GM19452 (cell line): ENCODE measurements at regions not wholly inside any gene's neighbourhood (a gene's known extent, or its start where the extent isn't known, plus 50 kb on each side); places are given as distances from the start of the nearest gene placed in this dataset.

Experiments
- ATAC-seq: cut with Tn5 transposase; IDR thresholded peaks from one replicate; pipeline ENCODE4 v1.9.1; 2021; ENCODE audit not compliant: unreplicated experiment

DNA sequence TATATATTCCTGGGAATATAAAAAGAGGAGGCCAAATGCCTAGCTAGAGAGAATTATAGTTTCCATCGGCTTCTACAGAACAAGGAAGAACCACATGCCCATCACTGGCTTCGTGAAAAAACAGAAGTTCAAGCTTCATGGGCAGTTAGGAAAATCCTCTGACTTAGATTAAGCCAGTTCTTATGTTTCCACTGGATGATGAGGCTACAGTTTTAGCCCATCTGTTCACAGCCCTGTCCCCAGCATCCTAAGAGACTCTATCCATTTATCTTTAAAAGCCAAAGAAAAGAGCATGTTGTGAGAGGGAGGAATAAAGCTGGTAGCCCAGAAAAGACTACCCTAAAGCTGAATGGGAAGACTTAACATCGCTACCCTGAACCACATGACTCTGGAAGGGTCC lies 285.5 kb upstream of the WWC1 start:
- no peak for ATAC-seq

DNA sequence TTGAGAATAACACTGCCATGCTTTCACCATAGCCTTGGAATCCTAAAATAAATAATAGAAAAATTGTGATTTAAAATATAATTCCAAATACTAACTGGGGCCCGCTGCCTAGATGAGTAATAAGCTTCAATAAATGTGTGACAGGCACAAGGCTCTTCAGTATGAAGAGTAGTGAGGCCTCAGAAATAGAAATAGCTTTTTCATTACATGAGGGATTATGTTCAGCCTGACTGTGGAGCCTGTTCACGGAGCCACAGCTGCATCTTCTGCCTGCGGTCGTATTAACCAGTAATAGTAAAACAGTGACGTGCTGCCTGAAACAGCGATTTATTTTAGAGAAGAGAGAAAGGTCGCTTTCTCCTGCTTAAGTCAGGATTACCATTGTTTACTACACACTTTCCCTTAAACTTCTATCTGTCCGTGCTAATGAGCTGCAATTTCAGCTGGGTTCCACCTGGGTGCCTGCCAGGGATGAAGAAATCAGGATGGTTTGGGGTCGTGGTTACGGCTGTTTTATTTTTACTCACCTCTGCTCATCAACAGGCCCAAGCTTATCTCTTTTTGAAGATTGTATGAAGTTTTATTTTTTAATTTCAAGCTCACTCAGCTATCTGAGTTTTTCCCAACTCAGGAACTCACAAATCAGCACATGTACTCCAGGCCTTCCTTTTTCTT lies 284.9 kb upstream of the WWC1 start:
- no peak for ATAC-seq

DNA sequence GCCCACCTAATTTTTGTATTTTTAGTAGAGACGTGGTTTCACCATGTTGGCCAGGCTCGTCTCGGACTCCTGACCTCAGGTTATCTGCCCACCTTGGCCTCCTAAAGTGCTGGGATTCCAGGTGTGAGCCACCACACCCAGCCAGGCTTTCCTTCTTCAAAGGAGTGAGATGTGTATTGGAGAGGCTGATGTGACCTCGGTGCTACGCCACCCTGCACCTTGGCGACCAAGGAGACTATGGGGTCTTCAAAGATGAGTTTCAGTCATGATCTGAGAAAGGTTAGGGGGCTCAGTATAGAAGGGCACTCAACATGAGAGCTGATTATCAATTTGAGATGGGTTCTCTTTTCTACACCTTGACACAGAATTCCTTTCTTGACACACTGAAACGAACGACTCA lies 284.2 kb upstream of the WWC1 start:
- ATAC-seq = no peak

DNA sequence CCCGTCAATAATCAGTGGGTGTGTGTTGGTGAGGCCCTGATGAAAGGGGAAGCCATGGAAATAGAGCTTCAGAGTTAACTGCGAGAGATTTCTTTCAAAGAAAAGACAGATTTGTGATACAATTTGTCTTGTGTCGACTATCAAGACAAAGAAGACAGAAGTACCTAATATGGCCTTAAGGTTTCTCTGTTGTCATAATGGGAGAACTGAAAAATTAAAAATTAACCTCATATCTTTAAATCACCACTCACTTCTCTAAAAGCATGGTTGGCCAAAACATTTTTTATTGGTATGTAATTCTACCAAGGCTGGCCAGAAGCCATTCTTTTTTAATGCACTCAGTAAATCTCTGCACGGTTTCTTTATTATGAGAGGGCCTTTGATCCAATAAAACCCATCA lies 282.9 kb upstream of the WWC1 start:
- no peak for ATAC-seq

DNA sequence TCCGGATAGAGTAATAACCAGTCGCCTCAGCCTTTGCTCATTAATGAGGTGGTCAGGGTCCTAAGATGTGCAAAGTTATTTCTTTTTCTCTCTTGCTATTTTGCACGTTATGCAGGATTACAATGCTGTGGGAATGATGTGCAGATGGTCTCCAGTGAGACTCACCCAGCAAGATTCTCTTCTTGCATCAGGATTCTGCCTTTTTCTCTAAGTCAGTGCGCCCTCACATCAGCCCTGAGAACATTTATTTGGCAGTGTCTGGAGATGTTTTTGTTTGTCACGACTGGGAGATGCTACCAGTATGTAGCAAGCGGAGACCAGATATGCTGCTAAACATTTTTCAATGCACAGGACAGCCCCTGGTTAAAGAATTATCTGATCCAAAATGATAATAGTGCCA lies 280.3 kb upstream of the WWC1 start:
- ATAC-seq = no peak

DNA sequence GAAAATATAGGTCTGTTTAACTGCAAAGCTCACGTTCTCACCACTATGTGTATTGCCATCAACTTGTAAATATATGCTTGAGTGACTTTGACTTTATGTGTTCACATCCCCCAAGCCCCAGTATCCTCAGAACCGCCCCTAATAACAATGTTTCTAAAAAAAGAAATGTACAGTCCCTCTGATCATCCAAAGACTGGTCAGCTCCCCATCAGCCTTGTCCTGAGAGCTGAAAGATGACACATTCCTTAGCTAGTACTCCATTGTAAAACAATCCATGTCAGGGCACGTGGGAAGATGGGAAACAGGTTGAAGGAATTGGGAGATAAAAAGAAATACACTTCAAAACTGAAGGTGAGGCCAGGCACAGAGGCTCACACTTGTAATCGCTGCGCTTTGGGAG lies 279.4 kb upstream of the WWC1 start:
- no peak for ATAC-seq

DNA sequence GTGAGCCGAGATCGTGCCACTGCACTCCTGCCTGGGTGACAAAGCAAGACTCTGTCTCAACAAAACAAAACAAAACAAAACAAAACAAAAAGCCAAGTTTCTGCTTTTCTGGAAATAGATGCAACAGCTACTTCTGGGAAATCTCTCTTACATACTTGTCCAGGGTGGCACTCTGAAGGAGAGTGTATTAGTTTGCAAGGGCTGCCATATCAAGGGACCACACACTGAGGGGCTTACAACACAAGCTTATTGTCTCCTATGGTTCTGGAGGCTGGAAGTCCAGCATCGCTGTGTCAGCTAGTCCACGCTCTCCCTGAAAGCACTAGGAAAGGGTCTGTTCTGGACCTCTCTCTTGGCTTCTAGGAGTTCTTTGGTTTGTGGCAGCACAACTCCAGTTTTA lies 277.9 kb upstream of the WWC1 start:
- ATAC-seq = no peak

DNA sequence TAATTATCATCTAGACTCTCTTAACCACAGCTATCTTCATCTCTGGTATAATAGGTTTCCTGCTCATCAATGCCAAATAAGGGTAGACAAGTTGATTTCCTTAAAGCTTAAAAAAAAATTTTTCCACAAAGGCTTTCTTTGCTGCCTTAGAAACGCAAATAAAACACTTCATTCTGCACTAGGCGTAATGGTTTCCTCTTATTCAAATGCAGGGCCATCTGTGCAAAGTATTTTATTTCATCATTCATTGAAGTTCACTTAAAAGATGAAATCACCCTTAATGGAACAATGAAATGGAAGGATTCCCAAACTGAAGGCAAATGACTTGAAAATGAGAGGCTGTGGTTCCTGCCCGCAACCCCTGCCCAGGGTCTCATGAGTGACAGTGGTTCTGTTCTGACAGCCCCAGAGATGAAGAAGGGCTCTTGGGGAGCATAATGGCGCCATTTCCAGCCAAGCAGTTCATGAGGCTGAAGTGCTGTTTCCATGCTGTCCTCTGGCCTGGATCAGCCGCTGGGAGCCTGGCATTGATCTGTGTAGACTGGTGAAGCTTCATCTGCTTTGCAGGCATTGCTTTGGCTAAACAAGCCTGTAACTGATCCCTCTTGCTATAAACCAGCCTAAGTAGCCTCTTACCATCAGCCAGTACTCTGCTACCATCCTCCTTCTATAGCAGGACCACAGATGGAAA lies 276.9 kb upstream of the WWC1 start:
- ATAC-seq = no peak

DNA sequence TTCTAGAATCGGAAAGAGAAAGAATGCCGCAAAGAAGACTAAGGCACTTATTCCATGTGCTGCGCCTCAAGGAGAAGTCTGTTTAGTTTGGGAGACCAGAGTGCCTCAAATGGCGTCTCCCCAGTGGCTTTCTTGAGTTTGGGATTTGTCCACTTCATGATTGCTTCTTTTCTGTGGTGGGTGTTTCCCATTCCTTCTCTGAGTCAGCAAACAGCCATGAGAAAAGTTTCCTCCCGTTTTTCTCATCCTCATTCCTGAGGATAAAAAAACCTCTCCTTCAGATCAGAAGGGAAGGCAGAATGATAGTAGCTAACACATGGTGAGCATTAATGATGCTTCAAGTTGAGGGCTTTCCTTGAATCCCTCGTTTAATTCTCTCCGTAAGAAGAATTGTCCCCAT lies 275.9 kb upstream of the WWC1 start:
- ATAC-seq = no peak

DNA sequence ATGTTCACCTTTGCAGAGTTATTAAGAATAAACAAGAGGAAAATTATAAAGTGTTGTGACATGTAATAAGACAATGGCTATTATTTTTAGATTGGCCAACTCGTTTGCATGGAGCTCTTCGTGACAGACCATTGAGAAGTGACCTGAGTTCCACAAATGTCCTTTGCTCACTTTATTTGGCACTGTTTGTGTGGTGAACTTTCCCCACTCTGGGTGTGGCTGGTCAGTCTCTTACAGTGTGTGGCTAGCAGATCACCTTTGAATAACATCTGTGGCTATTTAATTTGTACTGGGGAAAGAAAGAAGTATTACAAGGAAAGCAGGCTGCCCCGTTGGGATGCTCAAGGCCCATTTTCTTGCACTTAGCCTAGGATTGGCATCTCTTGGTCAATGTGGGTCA lies 274.1 kb upstream of the WWC1 start:
- ATAC-seq = no peak

DNA sequence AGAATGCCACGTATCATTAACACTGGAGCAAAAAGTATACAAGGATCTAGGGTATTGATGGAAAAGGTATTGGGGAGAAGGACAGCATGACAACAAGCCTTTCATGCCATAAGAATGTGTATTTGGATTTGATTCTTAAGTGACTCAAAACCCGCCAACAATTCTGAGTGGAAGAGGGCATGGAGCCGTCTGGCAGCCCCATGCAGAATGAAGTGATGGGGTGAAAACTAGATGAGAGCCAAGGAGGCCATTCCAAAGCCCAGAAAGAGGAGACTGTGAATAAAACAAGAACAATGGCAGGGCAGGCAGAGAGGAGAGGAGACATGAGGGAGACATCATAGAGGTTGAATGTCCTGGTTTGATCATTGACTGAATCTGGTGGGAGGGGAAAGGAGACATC lies 272.3 kb upstream of the WWC1 start:
- ATAC-seq = no peak

DNA sequence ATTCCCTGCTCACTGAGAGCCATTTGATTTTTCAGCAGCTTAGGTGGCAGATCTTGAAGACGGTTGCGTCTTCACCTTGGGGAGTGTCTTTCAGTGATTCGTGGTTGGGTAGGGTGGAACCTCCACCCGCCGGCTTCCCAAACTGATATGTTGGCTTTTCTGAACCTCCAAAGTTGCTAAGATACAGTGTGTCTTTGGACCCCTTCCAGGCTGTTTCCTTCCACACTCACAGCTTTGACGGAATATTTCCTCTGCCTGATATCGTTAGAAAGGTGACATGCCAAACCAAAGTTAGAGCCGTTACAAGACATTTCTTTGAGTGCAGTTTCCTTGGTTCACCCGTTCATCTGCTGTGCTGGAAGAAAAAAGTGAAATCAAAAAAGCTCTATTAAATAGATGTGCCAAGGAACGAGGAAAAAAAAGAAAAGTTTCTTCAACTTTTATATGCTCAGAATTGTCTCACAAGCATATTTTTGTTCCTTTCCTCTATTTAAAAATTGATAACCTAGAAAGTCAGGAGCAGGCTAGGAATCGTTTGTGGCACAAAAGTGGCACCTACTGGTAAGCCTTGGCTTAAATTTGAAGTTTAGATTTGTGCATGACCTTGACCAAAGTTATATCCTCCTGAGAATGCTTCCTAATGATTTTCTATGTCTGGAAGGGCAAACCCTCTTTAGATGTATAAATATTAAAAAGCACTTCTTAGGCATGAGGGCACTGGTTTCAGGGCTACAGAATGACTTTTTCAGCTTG lies 270.7 kb upstream of the WWC1 start:
- no peak for ATAC-seq

DNA sequence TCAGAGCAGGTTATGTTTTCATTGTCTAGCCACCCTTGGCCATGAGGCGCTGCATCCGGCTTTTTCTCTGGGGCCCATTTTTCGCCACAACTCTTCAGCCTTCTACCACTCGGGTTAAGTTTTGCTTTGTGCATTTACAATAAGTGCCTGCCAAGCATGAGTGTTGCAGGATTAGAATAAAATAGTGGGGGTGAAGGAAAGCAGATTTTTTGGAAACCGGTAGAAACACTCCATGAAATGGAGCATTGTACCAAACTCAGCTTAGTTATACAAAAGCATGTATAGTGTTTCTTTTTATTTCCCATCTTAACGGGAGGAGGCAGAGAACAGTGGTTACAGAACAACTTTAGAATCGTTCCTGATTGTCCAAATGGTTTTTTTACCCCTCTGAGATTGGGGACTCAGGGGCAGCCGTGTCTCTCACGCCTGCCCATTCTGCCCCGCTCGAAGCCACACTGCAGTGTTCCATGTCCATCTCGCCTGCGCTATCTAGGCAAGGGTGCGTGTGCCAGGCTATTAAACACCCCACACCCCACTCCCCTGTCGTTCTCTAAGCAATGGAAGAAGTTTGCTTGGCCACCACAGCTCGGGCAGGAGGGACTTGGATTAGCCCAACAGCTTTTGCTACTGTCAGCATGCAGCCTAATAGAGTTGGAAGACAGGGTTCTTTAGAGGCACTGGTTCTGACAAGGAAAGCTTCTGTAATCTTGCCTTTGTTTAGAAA lies 268.8 kb upstream of the WWC1 start:
- ATAC-seq = no peak

DNA sequence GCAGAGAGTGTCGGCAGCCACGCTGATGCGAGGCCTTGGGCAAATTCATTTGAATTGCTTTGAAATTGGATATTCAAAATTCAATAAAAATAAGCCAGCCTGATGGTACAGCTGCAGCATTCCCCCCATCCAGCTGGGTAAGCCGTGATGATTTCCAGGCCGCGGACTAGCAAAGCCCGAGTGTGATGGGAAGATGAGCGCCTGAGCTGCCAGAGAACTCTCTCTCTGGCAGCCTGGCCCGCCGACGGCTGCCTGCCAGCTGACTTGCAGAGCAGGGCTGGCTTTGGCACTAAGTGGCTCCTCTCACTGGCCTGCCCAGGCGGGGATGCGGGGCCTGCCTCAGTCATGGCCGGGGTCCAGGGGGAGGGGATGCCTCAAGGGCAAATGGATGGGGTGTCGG lies 268.3 kb upstream of the WWC1 start:
- ATAC-seq = no peak

DNA sequence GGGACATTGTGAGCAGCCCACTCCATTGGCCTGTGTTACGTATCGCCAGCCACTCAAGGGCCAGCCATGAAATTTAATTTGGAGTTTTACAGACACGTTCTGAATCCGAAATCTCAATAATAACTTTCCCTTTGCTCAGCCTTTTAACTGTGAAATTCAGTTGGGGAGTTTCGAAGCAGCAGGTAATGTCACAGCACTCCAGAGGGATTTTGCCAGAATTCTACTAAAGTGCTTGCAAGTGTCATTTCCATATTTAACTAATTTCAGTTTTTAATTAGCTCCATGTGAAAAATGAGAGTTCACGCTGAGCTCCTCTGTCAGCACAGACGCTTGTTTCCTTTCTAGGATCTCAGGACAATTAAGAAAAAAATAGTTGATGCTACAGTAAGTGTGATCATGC lies 267.1 kb upstream of the WWC1 start:
- no peak for ATAC-seq

DNA sequence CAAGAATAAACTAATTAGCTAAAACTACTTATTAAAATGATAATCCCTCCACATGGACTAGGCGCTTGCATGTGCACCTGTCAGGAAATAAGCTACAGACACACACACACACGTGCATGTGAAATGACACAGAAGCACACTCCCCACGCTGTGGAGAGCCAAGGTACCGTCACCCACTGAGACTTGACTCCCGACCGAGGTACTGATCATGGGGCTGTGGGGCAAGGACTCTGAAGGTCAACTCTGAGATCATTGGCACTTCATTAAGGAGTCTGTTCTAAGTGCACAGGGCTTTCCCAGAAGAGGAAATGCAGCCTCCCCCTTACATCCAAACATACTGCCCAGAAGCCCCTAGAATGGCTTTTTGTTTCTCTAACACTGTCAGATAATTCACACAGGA lies 264.4 kb upstream of the WWC1 start:
- no peak for ATAC-seq

DNA sequence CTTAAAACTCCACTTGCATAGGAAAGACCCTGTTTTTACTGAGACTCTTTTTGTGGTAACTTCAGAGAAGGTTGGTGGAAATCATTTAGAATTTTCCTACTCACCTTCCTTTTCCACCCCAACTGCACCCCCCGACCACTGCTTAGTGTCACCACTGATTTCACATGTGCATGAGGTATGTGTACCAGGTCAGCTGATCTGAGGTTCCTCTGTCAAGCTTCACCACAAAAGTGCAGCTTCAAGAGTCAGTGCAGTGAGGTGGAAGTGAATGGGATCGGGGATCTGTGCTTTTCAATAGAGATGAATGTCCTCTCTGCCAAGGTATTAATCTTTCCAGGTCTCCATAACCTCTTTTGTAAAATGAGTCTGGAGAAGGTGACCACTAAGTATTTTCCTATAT lies 260.5 kb upstream of the WWC1 start:
- no peak for ATAC-seq

DNA sequence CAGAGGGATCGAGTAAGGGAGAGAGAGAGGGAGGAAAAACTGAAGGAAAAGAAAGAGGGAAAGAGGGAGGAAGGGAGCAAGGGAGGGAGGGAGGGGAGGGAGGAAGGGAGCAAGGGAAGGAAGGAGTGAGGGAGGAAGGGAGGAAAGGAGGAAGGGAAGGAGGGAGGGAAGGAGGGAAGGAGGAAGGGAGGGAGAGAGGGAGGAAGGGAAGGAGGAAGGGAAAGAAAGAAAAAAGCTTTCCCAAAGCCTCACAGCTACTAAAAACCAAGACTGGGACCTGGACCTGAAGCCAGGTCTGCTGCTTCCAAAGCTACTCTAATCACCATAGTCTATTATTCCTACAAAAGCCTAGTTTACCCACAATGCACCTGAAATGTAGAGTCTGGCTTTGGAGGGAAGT lies 259.8 kb upstream of the WWC1 start:
- no peak for ATAC-seq

DNA sequence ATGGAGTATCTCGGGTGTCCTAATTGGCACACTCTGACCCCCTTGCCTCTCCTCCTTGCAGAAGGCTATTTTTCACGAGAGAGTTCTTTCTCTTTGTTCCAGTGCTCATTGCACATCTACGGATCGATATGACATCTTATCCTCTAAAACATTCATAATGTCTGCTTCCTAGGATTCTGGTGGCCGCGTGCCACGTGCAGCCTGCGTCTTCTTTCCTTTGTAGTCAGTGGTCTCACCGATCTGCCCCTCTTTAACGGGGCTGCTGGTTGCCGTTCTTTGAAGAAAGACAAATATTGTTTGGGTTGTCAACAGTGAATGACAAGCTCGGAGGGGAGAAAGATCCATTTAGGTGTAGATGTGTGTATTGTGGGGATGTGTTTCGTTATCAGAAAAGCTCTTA lies 252.4 kb upstream of the WWC1 start:
- ATAC-seq = no peak

DNA sequence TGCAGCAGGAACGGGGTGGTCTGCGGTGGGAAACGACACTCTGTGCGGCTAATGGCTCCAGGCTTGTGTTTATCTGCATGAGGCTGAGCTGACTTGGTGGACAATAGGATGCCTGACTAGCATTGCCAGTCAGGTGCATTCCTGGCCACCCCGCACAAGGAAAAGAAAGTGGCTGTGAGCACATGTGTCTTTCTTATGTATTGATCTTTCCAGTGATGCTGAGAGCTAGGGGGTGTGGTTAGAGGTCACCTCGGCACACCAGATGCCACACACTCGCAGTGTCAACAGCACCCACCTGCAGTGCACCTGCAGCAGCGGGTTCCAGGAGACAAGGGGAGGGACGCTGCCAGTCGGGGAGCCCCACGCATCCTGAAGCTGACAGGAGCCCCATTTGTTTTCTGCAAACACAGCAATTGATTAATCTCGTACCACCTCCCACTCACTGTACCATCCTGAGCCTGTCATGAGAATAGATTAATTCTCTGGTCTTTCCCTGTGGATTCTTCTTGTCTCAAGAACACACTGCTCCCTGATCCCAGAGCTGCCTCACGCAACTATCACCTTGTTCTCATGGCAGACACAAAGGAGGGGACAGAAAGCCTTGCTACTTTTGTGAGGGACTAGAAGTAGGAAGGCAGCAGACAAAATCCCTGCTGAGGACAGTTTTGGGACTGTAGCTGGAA lies 251.7 kb upstream of the WWC1 start:
- no peak for ATAC-seq

DNA sequence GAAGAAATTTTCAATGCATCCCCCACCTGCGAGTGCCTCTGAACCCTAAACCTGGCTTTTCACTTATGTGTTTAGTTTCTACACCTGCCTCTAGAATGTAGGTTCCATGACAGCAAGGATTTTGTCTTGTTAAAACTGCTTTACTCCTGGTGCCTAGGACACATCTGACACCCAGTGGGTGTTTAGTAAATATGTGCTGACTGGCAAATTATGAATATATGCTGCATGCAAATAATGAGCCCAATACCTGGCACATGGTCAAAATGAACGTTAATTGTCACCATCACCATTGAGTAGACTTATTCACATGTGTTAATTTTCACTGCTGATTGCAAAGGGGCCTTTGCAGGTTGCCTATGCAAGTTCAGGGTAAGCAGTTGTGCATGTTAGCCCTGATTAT lies 249.9 kb upstream of the WWC1 start:
- ATAC-seq = no peak
